SK-N-MC (cell line): ENCODE measurements at regions not wholly inside any gene's neighbourhood (a gene's known extent, or its start where the extent isn't known, plus 50 kb on each side); places are given as distances from the start of the nearest gene placed in this dataset.

ENCODE experiments used
- DNase-seq: peaks from one replicate; pipeline ENCODE4 v3.0.0-alpha.2; 2011; ENCODE audit warnings: low read depth, low spot score
- H3K27ac ChIP-seq: fragments of 200-600 bp; sonication (generic); 2 replicates; pipeline ENCODE4 v1.5.1; 2016; ENCODE audit warnings: mixed run types
- H3K36me3 ChIP-seq: fragments of 200-600 bp; sonication (generic); 2 replicates; pipeline ENCODE4 v1.6.1; 2017; ENCODE audit warnings: antibody characterized with exemption, low read length, mixed read lengths; ENCODE audit not compliant: insufficient read depth
- H3K4me3 ChIP-seq: fragments of 200-600 bp; sonication (generic); 2 replicates; pipeline ENCODE4 v1.5.1; 2016
- H3K9ac ChIP-seq: fragments of 200-600 bp; sonication (generic); 2 replicates; pipeline ENCODE4 v1.8.0; 2017; ENCODE audit warnings: mixed run types, mixed read lengths; ENCODE audit not compliant: insufficient read length
- H3K9me3 ChIP-seq: fragments of 200-600 bp; sonication (generic); 2 replicates; pipeline ENCODE4 v1.6.1; 2017; ENCODE audit warnings: low read depth, mild to moderate bottlenecking, antibody characterized with exemption, low read length, moderate library complexity, mixed read lengths
- EZH2 ChIP-seq: fragments of 200-600 bp; sonication (generic); IDR thresholded peaks from one replicate; pipeline ENCODE4 v1.6.1; 2017; ENCODE audit warnings: antibody characterized with exemption
- FOXP2 ChIP-seq: optimal IDR thresholded peaks from 2 replicates; pipeline ENCODE3; 2011; ENCODE audit warnings: mild to moderate bottlenecking, moderate library complexity; ENCODE audit not compliant: insufficient read depth; ENCODE audit errors: extremely low read length, control extremely low read depth
- POLR2AphosphoS5 ChIP-seq: IDR thresholded peaks from 2 replicates; pipeline ENCODE4 v1.6.1; 2012; ENCODE audit warnings: mild to moderate bottlenecking, low read depth, low read length, borderline replicate concordance

- no peak for TF ChIP-seq FOXP2
- TF ChIP-seq EZH2 = no peak
- TF ChIP-seq POLR2AphosphoS5 = no peak
- no peak for DNase-seq
- H3K9me3 ChIP-seq = no peaks in the 10 kb centered on the region
- H3K4me3 ChIP-seq = no peak overlapping the region
- no peak overlapping the region for H3K27ac ChIP-seq
- H3K9ac ChIP-seq = no peak overlapping the region
- H3K36me3 ChIP-seq = no peaks in the 10 kb centered on the region
Measured at GRCh38 chr10:88074971-88075370, 211.5 kb downstream of the PTEN start.

- Histone ChIP-seq H3K27ac (no peak overlapping the region), H3K9me3 (no peaks in the 10 kb centered on the region), H3K4me3 (no peak overlapping the region), H3K36me3 (no peaks in the 10 kb centered on the region), H3K9ac (no peak overlapping the region)
- no peak for DNase-seq
- no peak for TF ChIP-seq FOXP2
- TF ChIP-seq POLR2AphosphoS5 = no peak
- TF ChIP-seq EZH2 = no peak
Measured at GRCh38 chr10:88076027-88076880, 212.8 kb downstream of the PTEN start.

- H3K27ac ChIP-seq = no peak overlapping the region
- TF ChIP-seq POLR2AphosphoS5 (no peak), EZH2 (no peak), FOXP2 (no peak)
Measured at GRCh38 chr10:88077977-88078376, 214.6 kb downstream of the PTEN start.

GRCh38 chr10:88080213-88080612, 216.8 kb downstream of the PTEN start:
- Histone ChIP-seq H3K27ac (no peak overlapping the region), H3K9ac (no peak overlapping the region)
- DNase-seq = no peak

More at GRCh38 chr10:88077977-88078376, 214.6 kb downstream of the PTEN start:
- no peak for DNase-seq
- H3K36me3 ChIP-seq = no peaks in the 10 kb centered on the region
- H3K9ac ChIP-seq = no peak overlapping the region
- H3K4me3 ChIP-seq = no peak overlapping the region
- no peaks in the 10 kb centered on the region for H3K9me3 ChIP-seq

GRCh38 chr10:88081457-88082054, 218.1 kb downstream of the PTEN start:
- no peak for TF ChIP-seq EZH2
- Histone ChIP-seq H3K4me3 (no peak overlapping the region), H3K9ac (no peak overlapping the region)

More at GRCh38 chr10:88080213-88080612, 216.8 kb downstream of the PTEN start:
- TF ChIP-seq FOXP2 (no peak), POLR2AphosphoS5 (no peak), EZH2 (no peak)
- Histone ChIP-seq H3K9me3 (no peaks in the 10 kb centered on the region), H3K4me3 (no peak overlapping the region), H3K36me3 (no peaks in the 10 kb centered on the region)

GRCh38 chr10:88082391-88082790, 219.0 kb downstream of the PTEN start:
- Histone ChIP-seq H3K9me3 (no peaks in the 10 kb centered on the region), H3K36me3 (no peaks in the 10 kb centered on the region), H3K9ac (no peak overlapping the region), H3K27ac (no peak overlapping the region), H3K4me3 (no peak overlapping the region)
- no peak for TF ChIP-seq FOXP2
- no peak for TF ChIP-seq POLR2AphosphoS5
- DNase-seq = no peak

More at GRCh38 chr10:88081457-88082054, 218.1 kb downstream of the PTEN start:
- H3K9me3 ChIP-seq = no peaks in the 10 kb centered on the region
- H3K27ac ChIP-seq = no peak overlapping the region
- no peak for DNase-seq
- H3K36me3 ChIP-seq = no peaks in the 10 kb centered on the region

GRCh38 chr10:88082806-88083596, 219.6 kb downstream of the PTEN start:
- Histone ChIP-seq H3K4me3 (no peak overlapping the region), H3K9ac (no peak overlapping the region), H3K9me3 (no peaks in the 10 kb centered on the region), H3K36me3 (no peaks in the 10 kb centered on the region), H3K27ac (no peak overlapping the region)
- TF ChIP-seq FOXP2 (no peak), EZH2 (no peak), POLR2AphosphoS5 (no peak)
- DNase-seq = no peak

GRCh38 chr10:88083597-88083989, 220.2 kb downstream of the PTEN start:
- no peak for DNase-seq
- TF ChIP-seq POLR2AphosphoS5 = no peak
- TF ChIP-seq FOXP2 = no peak
- Histone ChIP-seq H3K36me3 (no peaks in the 10 kb centered on the region), H3K4me3 (no peak overlapping the region), H3K9ac (no peak overlapping the region), H3K27ac (no peak overlapping the region), H3K9me3 (no peaks in the 10 kb centered on the region)
